Stimulated activated naive B cell treated with anti-CD40 and anti-IgM and Interleukin-4, amounts not matched to agents 10 μg/mL and 1 μg/mL and 100 μg/mL, for 72 hours (primary cell): ENCODE measurements at regions not wholly inside any gene's neighbourhood (a gene's known extent, or its start where the extent isn't known, plus 50 kb on each side); places are given as distances from the start of the nearest gene placed in this dataset.
"Not testable (repeated sequence)": the region's sequence is repeated elsewhere in the genome, so short reads cannot be mapped to it uniquely, and the experiment has no call there.

Experiments used
- ATAC-seq, 2 donors: fragments of 150-1000 bp; cut with Tn5 transposase; replicated peaks; 2 replicates each; pipeline ENCODE4 v1.10.0; 2021; ENCODE audit warnings: moderate library complexity in 1 of 2
- DNase-seq: peaks from one replicate; pipeline ENCODE4 v3.0.0; 2021
- H3K27ac Mint-ChIP-seq: one replicate; pipeline ENCODE4 v1.8.0; 2022; ENCODE audit warnings: mild to moderate bottlenecking, mixed read lengths
- H3K27me3 Mint-ChIP-seq, 2 donors: one replicate each; pipeline ENCODE4 v1.8.0; 2022; ENCODE audit warnings: mixed read lengths in 2 of 2
- H3K36me3 Mint-ChIP-seq, 2 donors: one replicate each; pipeline ENCODE4 v1.8.0; 2022; ENCODE audit warnings: mixed read lengths in 2 of 2, mild to moderate bottlenecking in 1 of 2
- H3K4me1 Mint-ChIP-seq, 2 donors: one replicate each; pipeline ENCODE4 v1.8.0; 2022; ENCODE audit warnings: mixed read lengths in 2 of 2, mild to moderate bottlenecking in 1 of 2
- H3K4me3 Mint-ChIP-seq, 2 donors: one replicate each; pipeline ENCODE4 v1.8.0; 2022; ENCODE audit warnings: mild to moderate bottlenecking in 2 of 2, mixed read lengths in 2 of 2, moderate library complexity in 1 of 2
- H3K9me3 Mint-ChIP-seq, 2 donors: one replicate each; pipeline ENCODE4 v1.8.0; 2022; ENCODE audit warnings: mixed read lengths in 2 of 2, mild to moderate bottlenecking in 1 of 2

DNA sequence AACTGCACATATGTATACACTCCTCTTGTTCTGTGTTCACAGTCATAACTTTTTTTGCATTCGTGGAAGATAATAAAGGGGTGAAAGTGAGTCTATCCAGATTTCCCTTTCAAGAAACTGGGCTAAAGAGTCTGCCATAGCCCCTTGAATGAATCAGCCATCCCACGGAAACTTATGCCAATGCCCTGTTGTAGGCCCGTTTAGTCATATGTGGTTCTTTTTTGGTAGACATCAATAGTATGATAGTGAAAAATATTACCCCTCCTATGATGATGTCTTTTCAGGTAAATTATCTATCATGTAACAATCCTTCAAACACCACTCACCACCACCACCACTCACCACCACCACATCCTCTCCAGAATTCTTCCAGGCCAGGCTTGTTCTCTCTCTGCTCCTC lies 99.9 kb upstream of the MYLIP start:
- Mint-ChIP-seq H3K9me3 (peaks cover 8 to 14% of the 10 kb centered on the region in 2 donors), H3K36me3 (peaks cover 7 to 8% of the 10 kb centered on the region in 2 donors), H3K4me1 (peaks cover 4 to 20% of the 10 kb centered on the region in 2 donors), H3K4me3 (no peak overlapping the region), H3K27me3 (peaks cover 0 to 6% of the 10 kb centered on the region in 2 donors), H3K27ac (no peak overlapping the region)
- ATAC-seq, result no peak
- no peak for DNase-seq

GRCh38 chr6:16020259-16020658 lies 108.6 kb upstream of the MYLIP start:
- H3K27me3 Mint-ChIP-seq, result peaks cover 0 to 6% of the 10 kb centered on the region in 2 donors
- H3K4me1 Mint-ChIP-seq, result no peaks in the 10 kb centered on the region
- no peak overlapping the region for H3K4me3 Mint-ChIP-seq
- H3K27ac Mint-ChIP-seq, result no peak overlapping the region
- no peak for DNase-seq
- H3K9me3 Mint-ChIP-seq, result no peaks in the 10 kb centered on the region
- H3K36me3 Mint-ChIP-seq, result no peaks in the 10 kb centered on the region
- ATAC-seq, result no peak

DNA sequence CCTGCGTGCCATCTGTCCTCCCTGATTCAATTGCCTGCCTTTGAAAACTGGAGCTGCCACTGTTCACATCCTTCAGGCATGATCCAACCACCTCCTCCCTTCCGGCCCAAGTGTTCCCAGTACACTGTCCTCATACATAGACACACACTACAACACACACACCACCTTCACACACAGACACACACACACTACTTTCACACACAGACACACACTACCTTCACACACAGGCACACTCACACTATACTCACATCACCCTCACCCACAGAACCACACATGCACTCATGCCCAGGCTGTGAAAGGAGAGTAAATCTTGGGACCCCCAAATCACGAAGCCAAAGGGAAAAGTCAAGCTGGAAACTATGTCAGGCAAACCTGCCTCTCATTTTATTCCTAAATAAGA lies 109.4 kb upstream of the MYLIP start:
- H3K27me3 Mint-ChIP-seq, result peaks cover 0 to 12% of the 10 kb centered on the region in 2 donors
- no peaks in the 10 kb centered on the region for H3K36me3 Mint-ChIP-seq

DNA sequence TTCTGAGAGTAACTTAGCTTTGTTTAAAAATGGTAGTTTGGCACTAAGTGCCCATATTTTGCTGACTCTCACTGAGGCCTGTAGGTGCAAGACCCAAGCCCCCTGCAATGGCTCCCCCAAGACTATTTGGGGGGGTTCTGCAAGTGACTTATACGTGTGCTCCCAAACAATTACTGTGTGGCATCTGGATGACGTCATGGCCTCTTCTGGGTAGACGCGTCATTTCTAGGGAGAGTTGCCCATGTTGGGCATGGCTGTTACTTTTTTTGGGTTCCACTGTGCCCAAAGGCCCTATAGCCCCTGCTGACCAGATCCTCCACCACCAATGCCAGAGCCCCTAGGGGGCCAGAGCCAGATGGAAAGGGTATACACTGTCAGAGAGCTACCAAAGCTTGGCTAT lies 110.3 kb upstream of the MYLIP start:
- Mint-ChIP-seq H3K4me3 (no peak overlapping the region), H3K9me3 (no peaks in the 10 kb centered on the region), H3K27me3 (peaks cover 0 to 12% of the 10 kb centered on the region in 2 donors), H3K36me3 (no peaks in the 10 kb centered on the region), H3K4me1 (no peaks in the 10 kb centered on the region), H3K27ac (no peak overlapping the region)
- ATAC-seq (no peak), DNase-seq (no peak)

More for the DNA sequence above, 109.4 kb upstream of the MYLIP start:
- H3K4me3 Mint-ChIP-seq, result no peak overlapping the region
- H3K9me3 Mint-ChIP-seq, result no peaks in the 10 kb centered on the region
- H3K27ac Mint-ChIP-seq, result no peak overlapping the region
- DNase-seq (no peak), ATAC-seq (no peak)
- H3K4me1 Mint-ChIP-seq, result no peaks in the 10 kb centered on the region

- DNase-seq, H3K9me3 Mint-ChIP-seq, H3K4me3 Mint-ChIP-seq, H3K36me3 Mint-ChIP-seq, ATAC-seq, H3K4me1 Mint-ChIP-seq, H3K27ac Mint-ChIP-seq: not testable (repeated sequence)
- H3K27me3 Mint-ChIP-seq, result peaks cover 0 to 12% of the 10 kb centered on the region in 2 donors
Observed at GRCh38 chr6:16014325-16014724, 114.6 kb upstream of the MYLIP start.

DNA sequence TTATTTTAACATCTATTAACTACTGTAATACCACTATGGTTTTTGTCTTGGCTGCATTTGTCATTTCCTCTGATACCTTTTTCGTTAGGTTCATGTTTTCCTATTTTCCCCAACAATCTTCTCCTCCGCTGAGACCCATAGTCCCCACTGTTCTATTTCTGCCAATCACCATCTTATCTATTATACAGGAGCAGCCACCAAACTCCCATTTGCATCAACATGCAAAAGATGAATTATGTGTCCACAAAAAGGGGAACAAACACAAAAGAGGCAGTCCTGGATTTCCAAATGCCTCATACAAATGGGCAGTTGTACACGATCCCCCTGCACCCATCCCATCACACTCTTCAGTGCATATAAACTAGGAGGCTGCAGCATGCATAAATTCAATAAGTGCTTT lies 121.7 kb upstream of the MYLIP start:
- no peak for DNase-seq
- Mint-ChIP-seq H3K9me3 (no peaks in the 10 kb centered on the region), H3K27me3 (peaks cover 0 to 10% of the 10 kb centered on the region in 2 donors), H3K4me3 (no peak overlapping the region), H3K4me1 (peaks cover 8 to 9% of the 10 kb centered on the region in 2 donors), H3K36me3 (no peaks in the 10 kb centered on the region), H3K27ac (no peak overlapping the region)
- no peak for ATAC-seq

DNA sequence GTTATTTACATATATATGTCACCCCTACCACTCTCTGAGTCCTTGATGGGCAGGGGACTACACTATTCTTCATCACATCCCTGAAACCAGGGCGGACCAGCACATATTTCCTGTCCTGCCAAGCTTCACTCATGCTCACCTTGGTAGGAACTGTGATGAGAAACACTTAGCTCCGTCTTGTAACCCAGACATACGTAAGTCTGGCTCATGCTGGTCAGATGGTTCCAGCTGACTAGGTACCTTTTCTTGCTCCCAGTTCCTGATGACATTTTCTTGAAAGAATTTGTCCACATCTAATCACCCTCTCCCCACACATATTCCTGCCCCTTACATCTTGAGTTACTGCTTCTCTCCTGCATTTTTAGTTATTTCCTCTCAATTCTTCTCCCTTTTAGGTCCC lies 122.2 kb upstream of the MYLIP start:
- Mint-ChIP-seq H3K27me3 (peaks cover 0 to 10% of the 10 kb centered on the region in 2 donors), H3K27ac (no peak overlapping the region), H3K36me3 (no peaks in the 10 kb centered on the region), H3K4me3 (no peak overlapping the region), H3K4me1 (peaks cover 8 to 9% of the 10 kb centered on the region in 2 donors), H3K9me3 (no peaks in the 10 kb centered on the region)
- ATAC-seq (no peak), DNase-seq (no peak)

DNA sequence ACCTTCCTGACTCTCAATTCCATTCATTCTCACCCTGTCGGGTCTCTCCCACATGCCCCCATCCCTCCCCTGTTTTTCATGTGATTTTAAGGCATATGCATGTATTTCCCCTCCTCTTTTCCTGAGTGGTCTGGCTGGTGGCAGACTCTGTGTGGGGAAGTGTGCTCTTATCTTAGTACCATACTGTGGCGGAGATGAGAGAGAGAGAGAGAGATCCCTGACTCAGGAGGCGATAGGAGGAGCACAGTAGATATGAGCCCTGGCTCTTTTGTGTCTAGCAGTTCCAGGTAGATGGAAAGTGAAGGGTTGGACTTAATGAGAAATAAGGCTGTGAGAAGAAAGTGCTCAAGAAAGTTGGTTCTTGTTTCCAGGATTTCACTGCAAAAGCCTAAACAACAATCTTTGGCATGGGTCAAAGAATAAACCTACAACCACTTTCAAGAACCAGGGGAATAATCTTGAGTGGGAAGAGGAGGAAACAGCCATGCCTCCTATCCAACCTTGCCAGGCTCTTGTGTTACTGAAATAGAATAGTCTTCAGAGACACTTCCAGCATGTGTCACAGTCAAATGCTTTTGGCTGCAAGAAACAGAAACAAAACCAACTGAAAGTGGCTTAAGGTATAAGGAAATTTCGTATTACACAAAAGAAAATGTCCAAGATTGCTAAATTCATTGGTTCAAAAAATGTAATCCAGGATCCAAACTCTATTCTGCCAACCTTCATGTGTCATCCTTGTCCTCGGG lies 123.8 kb upstream of the MYLIP start:
- peaks cover 0 to 10% of the 10 kb centered on the region in 2 donors for H3K27me3 Mint-ChIP-seq
- H3K4me3 Mint-ChIP-seq, result no peak overlapping the region
- no peak for ATAC-seq

DNA sequence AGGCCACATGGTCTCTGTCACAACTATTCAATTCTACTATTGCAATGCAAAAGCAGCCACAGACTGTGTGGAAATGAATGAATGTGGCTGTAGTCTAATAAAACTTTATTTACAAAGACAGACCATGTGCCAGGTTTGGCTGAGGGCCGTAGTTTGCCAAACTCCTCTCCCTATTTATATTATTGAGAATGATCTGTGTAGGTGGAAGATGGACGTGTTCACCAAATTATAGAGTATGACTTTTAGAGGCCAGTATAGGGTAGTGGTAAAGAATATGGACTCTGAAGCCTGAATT lies 125.7 kb upstream of the MYLIP start:
- no peaks in the 10 kb centered on the region for H3K36me3 Mint-ChIP-seq
- DNase-seq, result no peak
- ATAC-seq, result no peak
- peaks cover 8 to 9% of the 10 kb centered on the region in 2 donors for H3K4me1 Mint-ChIP-seq
- H3K4me3 Mint-ChIP-seq, result no peak overlapping the region
- no peak overlapping the region for H3K27ac Mint-ChIP-seq
- H3K9me3 Mint-ChIP-seq, result no peaks in the 10 kb centered on the region
- H3K27me3 Mint-ChIP-seq, result peaks cover 0 to 11% of the 10 kb centered on the region in 2 donors

More for the DNA sequence above, 123.8 kb upstream of the MYLIP start:
- H3K9me3 Mint-ChIP-seq, result no peaks in the 10 kb centered on the region
- H3K4me1 Mint-ChIP-seq, result peaks cover 8 to 9% of the 10 kb centered on the region in 2 donors
- no peak for DNase-seq
- no peak overlapping the region for H3K27ac Mint-ChIP-seq
- H3K36me3 Mint-ChIP-seq, result no peaks in the 10 kb centered on the region

- Mint-ChIP-seq H3K36me3 (no peaks in the 10 kb centered on the region), H3K27me3 (peaks cover 0 to 16% of the 10 kb centered on the region in 2 donors), H3K4me3 (no peak overlapping the region), H3K27ac (no peak overlapping the region), H3K4me1 (peaks cover 8 to 11% of the 10 kb centered on the region in 2 donors), H3K9me3 (no peaks in the 10 kb centered on the region)
- ATAC-seq (no peak), DNase-seq (no peak)
Observed at GRCh38 chr6:16002332-16003196, 126.3 kb upstream of the MYLIP start.

DNA sequence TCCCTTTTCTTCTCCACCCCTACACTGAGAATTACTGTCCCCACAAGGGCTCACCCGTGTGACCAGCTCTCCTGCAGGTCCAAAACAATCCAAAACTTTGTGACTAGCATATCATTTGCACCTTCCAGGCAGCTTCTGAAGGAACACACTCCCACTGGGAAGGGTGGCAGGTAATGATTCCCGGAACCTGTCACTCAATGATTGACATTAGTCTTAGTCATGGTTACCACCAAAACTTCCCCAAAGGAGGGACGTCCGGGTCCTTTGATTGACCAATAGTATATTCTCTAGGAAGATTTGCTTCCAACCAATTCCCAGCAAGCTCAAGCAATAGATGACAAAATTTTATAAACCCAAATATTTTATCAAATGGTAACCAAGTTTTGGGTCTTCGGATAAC lies 127.7 kb upstream of the MYLIP start:
- H3K4me3 Mint-ChIP-seq, result no peak overlapping the region
- H3K9me3 Mint-ChIP-seq, result no peaks in the 10 kb centered on the region
- DNase-seq (no peak), ATAC-seq (no peak)
- no peak overlapping the region for H3K27ac Mint-ChIP-seq
- peaks cover 0 to 6% of the 10 kb centered on the region in 2 donors for H3K4me1 Mint-ChIP-seq
- H3K36me3 Mint-ChIP-seq, result no peaks in the 10 kb centered on the region
- peaks cover 0 to 15% of the 10 kb centered on the region in 2 donors for H3K27me3 Mint-ChIP-seq

- H3K4me3 Mint-ChIP-seq, result no peak overlapping the region
- H3K9me3 Mint-ChIP-seq, result no peaks in the 10 kb centered on the region
- H3K27ac Mint-ChIP-seq, result no peak overlapping the region
- H3K27me3 Mint-ChIP-seq, result peaks cover 0 to 15% of the 10 kb centered on the region in 2 donors
- H3K36me3 Mint-ChIP-seq, result no peaks in the 10 kb centered on the region
- no peak for ATAC-seq
- no peak for DNase-seq
- H3K4me1 Mint-ChIP-seq, result peaks cover 9 to 11% of the 10 kb centered on the region in 2 donors
Observed at GRCh38 chr6:15999201-15999600, 129.7 kb upstream of the MYLIP start.

DNA sequence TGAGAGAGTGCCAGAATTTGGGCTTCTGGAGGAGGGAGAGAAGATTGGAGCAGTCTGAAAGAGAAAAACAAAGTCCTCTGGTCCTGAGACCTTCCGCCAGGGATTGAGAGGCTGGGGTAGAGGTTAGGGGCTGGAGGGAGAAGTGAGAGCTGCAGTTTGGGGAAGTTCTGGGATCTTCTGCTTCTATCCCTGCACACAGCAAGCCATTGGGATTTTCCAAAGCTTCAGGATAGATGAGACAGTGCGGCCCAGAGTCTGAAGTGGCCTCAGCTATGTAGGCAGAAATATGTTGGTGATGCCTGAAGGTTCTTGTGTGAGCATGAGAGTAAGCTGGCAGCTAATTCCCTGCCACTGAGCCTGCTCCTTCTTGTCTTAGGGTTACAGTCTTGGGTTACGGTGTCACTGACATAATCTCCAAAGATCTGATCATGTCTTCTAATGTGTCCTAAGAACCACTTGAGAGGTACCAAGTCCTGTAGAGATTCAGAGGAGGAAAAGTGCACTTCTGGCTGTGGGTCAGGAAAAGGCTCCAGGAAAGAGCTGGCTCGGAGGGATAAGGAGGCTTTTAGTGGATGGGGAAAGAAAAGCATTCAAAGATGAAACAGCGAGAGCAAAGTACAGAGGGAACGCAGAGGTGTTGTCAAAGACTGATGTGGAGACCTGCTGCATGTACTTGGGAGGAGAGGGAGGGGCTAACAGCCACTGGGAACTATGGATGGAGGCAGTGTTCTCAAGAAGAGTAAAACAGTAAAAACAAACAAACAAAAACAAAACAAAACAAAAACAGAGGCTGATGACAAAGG lies 131.1 kb upstream of the MYLIP start:
- Mint-ChIP-seq H3K36me3 (no peaks in the 10 kb centered on the region), H3K4me1 (peaks cover 9 to 11% of the 10 kb centered on the region in 2 donors), H3K9me3 (no peaks in the 10 kb centered on the region), H3K27me3 (peaks cover 0 to 15% of the 10 kb centered on the region in 2 donors), H3K4me3 (no peak overlapping the region), H3K27ac (no peak overlapping the region)
- ATAC-seq (no peak), DNase-seq (no peak)

- no peak overlapping the region for H3K4me3 Mint-ChIP-seq
- H3K36me3 Mint-ChIP-seq, result no peaks in the 10 kb centered on the region
- no peak overlapping the region for H3K27ac Mint-ChIP-seq
- DNase-seq, result no peak
- H3K9me3 Mint-ChIP-seq, result no peaks in the 10 kb centered on the region
- peaks cover 0 to 15% of the 10 kb centered on the region in 2 donors for H3K27me3 Mint-ChIP-seq
- H3K4me1 Mint-ChIP-seq, result peaks cover 10 to 11% of the 10 kb centered on the region in 2 donors
- no peak for ATAC-seq
Observed at GRCh38 chr6:15996030-15996429, 132.9 kb upstream of the MYLIP start.
